ENCODE measurements at regions not wholly inside any gene's neighbourhood (a gene's known extent, or its start where the extent isn't known, plus 50 kb on each side); places are given as distances from the start of the nearest gene placed in this dataset.
"Not testable (repeated sequence)": the region's sequence is repeated elsewhere in the genome, so short reads cannot be mapped to it uniquely, and the experiment has no call there.

- Mint-ChIP-seq H3K27me3 (no peaks in the 10 kb centered on the region), H3K9me3 (no peaks in the 10 kb centered on the region), H3K4me3 (no peak overlapping the region), H3K4me1 (no peaks in the 10 kb centered on the region), H3K27ac (no peak overlapping the region), H3K36me3 (ENCODE audit: low read depth) (no peaks in the 10 kb centered on the region)
- intact Hi-C loops (cut with micrococcal nuclease), result no loop called here
- DNase-seq, result no peak
Measured at GRCh38 chr15:92773340-92773739, 117.8 kb upstream of the FAM174B start.

GRCh38 chr15:92779874-92780273 lies 120.2 kb upstream of the CHD2 start:
- Mint-ChIP-seq H3K27me3 (no peaks in the 10 kb centered on the region), H3K4me1 (no peaks in the 10 kb centered on the region), H3K9me3 (peaks cover 11% of the 10 kb centered on the region), H3K27ac (no peak overlapping the region), H3K36me3 (ENCODE audit: low read depth) (peaks cover 3% of the 10 kb centered on the region), H3K4me3 (no peak overlapping the region)
- intact Hi-C loops (cut with micrococcal nuclease), result no loop called here
- no peak for DNase-seq

DNA sequence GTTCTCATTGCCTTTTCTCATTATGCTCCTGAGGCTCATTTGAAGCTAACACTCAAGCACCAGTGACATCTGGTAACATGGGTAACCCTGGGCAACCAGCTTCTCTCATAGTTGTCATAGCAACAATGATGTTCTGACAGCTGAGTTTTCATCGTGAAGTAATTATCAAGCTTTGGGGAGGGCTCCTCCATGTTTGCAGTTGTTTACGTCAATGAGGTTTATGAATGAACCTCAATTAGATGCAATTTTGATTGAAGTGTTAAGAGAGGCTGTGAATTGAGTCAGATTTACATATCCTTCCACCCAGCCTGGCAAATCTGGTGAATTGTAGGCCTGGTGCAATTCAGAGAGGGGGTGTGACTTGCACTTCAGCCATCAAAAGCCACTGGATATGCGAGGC lies 119.3 kb upstream of the CHD2 start:
- no peak for DNase-seq
- no peaks in the 10 kb centered on the region for H3K27me3 Mint-ChIP-seq
- H3K36me3 Mint-ChIP-seq (ENCODE audit: low read depth), result peaks cover 3% of the 10 kb centered on the region
- H3K4me3 Mint-ChIP-seq, result no peak overlapping the region
- no peak overlapping the region for H3K27ac Mint-ChIP-seq
- H3K4me1 Mint-ChIP-seq, result no peaks in the 10 kb centered on the region
- intact Hi-C loops (cut with micrococcal nuclease), result no loop called here
- H3K9me3 Mint-ChIP-seq, result peaks cover 11% of the 10 kb centered on the region

GRCh38 chr15:92781925-92782453 lies 118.1 kb upstream of the CHD2 start:
- Mint-ChIP-seq H3K4me3 (no peak overlapping the region), H3K9me3 (peaks cover 11% of the 10 kb centered on the region), H3K4me1 (no peaks in the 10 kb centered on the region), H3K27ac (no peak overlapping the region), H3K27me3 (peaks cover under 1% of the 10 kb centered on the region), H3K36me3 (ENCODE audit: low read depth) (peaks cover 3% of the 10 kb centered on the region)
- no peak for DNase-seq
- intact Hi-C loops (cut with micrococcal nuclease), result no loop called here

- no peak overlapping the region for H3K27ac Mint-ChIP-seq
- H3K27me3 Mint-ChIP-seq, result peaks cover 1% of the 10 kb centered on the region
- no peak for DNase-seq
- no peaks in the 10 kb centered on the region for H3K4me1 Mint-ChIP-seq
- H3K4me3 Mint-ChIP-seq, result no peak overlapping the region
- peaks cover 2% of the 10 kb centered on the region for H3K9me3 Mint-ChIP-seq
- no peaks in the 10 kb centered on the region for H3K36me3 Mint-ChIP-seq (ENCODE audit: low read depth)
- intact Hi-C loops (cut with micrococcal nuclease), result no loop called here
Measured at GRCh38 chr15:92787116-92787515, 113.0 kb upstream of the CHD2 start.

DNA sequence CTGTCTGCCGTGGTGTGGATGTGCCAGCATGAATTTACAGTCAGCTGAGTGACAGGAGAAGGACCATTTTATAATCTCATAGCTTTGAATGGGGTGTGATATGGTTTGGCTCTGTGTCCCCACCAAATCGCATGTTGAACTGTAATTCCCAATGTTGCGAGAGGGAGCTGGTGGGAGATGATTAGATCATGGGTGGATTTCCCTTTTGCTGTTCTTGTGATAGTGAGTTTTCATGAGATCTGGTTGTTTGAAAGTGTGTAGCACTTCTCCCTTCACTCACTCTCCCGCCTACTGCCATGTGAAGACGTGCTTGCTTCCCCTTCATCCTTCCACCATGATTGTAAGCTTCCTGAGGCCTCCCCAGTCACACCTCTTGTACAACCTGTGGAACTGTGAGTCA lies 111.9 kb upstream of the CHD2 start:
- H3K36me3 Mint-ChIP-seq (ENCODE audit: low read depth), result no peaks in the 10 kb centered on the region
- no peak overlapping the region for H3K4me3 Mint-ChIP-seq
- no peak for DNase-seq
- H3K27me3 Mint-ChIP-seq, result peaks cover 1% of the 10 kb centered on the region
- intact Hi-C loops (cut with micrococcal nuclease), result no loop called here
- no peaks in the 10 kb centered on the region for H3K4me1 Mint-ChIP-seq
- peaks cover 2% of the 10 kb centered on the region for H3K9me3 Mint-ChIP-seq
- H3K27ac Mint-ChIP-seq, result no peak overlapping the region

- H3K9me3 Mint-ChIP-seq; H3K4me1 Mint-ChIP-seq; H3K27me3 Mint-ChIP-seq; H3K36me3 Mint-ChIP-seq (ENCODE audit: low read depth); H3K4me3 Mint-ChIP-seq; DNase-seq; intact Hi-C loops (cut with micrococcal nuclease); H3K27ac Mint-ChIP-seq: not testable (repeated sequence)
Measured at GRCh38 chr15:92788793-92789192, 111.3 kb upstream of the CHD2 start.

GRCh38 chr15:92796161-92796611 lies 103.9 kb upstream of the CHD2 start:
- Mint-ChIP-seq H3K4me1 (peaks cover 10% of the 10 kb centered on the region), H3K9me3 (no peaks in the 10 kb centered on the region), H3K36me3 (ENCODE audit: low read depth) (no peaks in the 10 kb centered on the region), H3K4me3 (no peak overlapping the region), H3K27ac (no peak overlapping the region), H3K27me3 (no peaks in the 10 kb centered on the region)
- intact Hi-C loops (cut with micrococcal nuclease), result no loop called here
- DNase-seq, result no peak

DNA sequence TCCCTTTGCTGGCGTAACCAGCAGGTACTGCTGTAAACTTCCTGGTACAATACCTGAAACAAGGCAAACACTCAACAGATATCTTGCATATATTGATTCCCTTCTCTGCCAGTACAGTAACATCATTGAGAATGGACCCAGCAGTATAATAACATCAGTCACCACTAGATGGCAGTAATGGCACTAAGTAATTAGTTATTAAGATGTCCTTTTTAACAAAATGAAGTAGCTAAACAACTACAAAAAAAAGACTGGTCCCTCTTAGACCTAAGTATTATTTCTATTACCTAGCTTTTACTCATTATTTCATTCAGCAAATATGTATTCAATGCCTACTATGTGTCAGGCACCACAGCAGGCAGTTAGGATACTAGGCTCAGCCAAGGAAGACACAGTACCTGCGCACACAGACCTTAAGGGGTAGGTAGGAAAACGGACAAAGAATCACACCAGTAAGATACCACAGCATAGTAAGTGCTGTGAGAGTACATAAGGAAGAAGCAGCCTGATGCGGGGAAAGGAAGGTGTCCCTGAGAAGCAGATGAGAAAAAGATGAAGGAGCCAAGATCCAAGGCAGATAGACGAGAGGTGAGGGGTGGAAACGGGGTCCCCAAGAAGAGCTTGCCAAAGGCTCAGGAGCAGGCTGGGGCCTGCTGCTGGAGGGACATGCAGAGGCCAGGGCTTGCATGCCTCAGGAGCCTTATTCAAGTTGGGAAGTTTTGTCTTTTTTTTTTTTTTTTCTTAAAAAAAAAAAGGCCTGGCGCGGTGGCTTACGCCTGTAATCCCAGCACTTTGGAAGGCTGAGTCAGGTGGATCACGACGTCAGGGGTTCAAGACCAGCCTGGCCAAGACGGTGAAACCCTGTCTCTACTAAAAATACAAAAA lies 102.7 kb upstream of the CHD2 start:
- intact Hi-C loops (cut with micrococcal nuclease), result loop anchor here (1.0 kb wide), 1 partner anchor 121 kb away; no protein-coding TSS in a partner anchor
- Mint-ChIP-seq H3K36me3 (ENCODE audit: low read depth) (no peaks in the 10 kb centered on the region), H3K9me3 (no peaks in the 10 kb centered on the region), H3K4me1 (peaks cover 17% of the 10 kb centered on the region), H3K4me3 (no peak overlapping the region), H3K27me3 (no peaks in the 10 kb centered on the region), H3K27ac (peak overlapping the region; percentile 46)
- peak; percentile 87 for DNase-seq

- no peak for DNase-seq
- intact Hi-C loops (cut with micrococcal nuclease), result loop anchor here (10.0 kb wide), 1 partner anchor 1435 kb away; the partner anchor contains the start of gene MCTP2
- Mint-ChIP-seq H3K4me3 (no peak overlapping the region), H3K27me3 (no peaks in the 10 kb centered on the region), H3K27ac (no peak overlapping the region), H3K36me3 (ENCODE audit: low read depth) (no peaks in the 10 kb centered on the region), H3K9me3 (no peaks in the 10 kb centered on the region), H3K4me1 (peaks cover 30% of the 10 kb centered on the region)
Measured at GRCh38 chr15:92800013-92800412, 100.1 kb upstream of the CHD2 start.

GRCh38 chr15:92800416-92801055 lies 99.6 kb upstream of the CHD2 start:
- not testable (repeated sequence) for H3K36me3 Mint-ChIP-seq (ENCODE audit: low read depth); H3K27ac Mint-ChIP-seq; H3K27me3 Mint-ChIP-seq; H3K9me3 Mint-ChIP-seq; DNase-seq; H3K4me3 Mint-ChIP-seq
- intact Hi-C loops (cut with micrococcal nuclease), result loop anchor here (10.0 kb wide), 1 partner anchor 1434 kb away; the partner anchor contains the start of gene MCTP2
- peaks cover 30% of the 10 kb centered on the region for H3K4me1 Mint-ChIP-seq

DNA sequence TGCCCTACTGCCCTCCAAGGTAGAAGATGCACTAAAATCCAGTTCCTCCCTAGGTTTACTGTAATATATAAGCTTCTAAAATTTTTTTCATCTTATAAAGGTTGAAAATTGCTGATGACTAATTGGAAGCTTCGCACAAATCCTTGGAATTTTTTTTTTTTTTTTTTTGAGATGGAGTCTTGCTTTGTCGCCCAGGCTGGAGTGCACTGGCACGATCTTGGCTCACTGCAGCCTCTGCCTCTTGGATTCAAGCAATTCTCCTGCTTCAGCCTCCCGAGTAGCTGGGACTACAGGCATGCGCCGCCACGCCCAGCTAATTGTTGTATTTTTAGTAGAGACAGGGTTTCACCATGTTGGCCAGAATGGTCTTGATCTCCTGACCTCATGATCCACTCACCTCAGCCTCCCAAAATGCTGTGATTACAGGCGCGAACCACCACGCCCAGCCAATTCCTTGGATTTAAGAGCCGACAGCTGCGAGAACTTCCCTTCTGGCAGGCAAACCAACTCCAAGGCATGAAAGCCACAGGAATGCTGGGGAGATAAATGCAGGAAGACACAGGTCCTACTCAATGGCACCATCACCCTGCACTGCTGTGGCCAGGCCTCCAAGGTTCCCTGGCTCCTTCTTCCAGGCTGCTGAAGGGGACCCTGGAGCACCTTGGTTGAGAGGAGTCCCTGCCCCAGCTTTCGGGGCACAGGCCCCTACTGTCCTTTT lies 98.9 kb upstream of the CHD2 start:
- not testable (repeated sequence) for H3K36me3 Mint-ChIP-seq (ENCODE audit: low read depth); H3K9me3 Mint-ChIP-seq; DNase-seq; H3K27me3 Mint-ChIP-seq; H3K4me3 Mint-ChIP-seq
- peak overlapping the region; percentile 69 for H3K27ac Mint-ChIP-seq
- intact Hi-C loops (cut with micrococcal nuclease), result loop anchor here (10.0 kb wide), 1 partner anchor 1434 kb away; the partner anchor contains the start of gene MCTP2
- peaks cover 30% of the 10 kb centered on the region for H3K4me1 Mint-ChIP-seq

DNA sequence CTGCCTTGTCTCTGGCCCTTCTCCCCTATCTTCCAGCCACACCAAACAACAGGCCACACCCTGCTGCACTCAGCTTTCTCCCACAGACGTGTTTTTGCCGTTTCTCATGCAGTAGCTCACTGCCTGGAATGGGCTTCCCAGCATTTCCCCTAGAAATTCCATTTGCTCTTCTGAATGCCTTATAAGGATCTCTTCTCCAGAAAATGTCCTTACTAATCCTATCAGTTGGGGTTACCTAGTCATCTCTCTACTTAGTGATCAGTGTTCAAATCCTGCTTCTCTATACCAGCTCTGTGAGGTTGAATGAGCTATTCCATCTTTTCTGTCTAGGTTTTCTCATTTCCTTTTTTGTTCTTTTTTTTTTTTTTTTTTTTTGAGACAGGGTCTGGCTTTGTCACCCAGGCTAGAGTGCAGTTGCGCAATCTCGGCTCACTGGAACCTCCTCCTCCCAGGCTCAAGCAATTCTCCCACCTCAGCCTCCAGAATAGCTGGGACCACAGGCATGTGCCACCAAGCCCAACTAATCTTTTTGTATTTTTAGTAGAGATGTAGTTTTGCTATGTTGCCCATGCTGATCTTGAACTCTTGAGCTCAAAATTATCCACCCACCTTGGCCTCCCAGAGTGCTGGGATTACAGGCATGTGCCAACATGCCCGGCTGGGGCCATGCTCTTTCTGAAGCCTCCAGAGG lies 98.2 kb upstream of the CHD2 start:
- no peak for DNase-seq
- Mint-ChIP-seq H3K27ac (peak overlapping the region; percentile 69), H3K27me3 (no peaks in the 10 kb centered on the region), H3K4me3 (no peak overlapping the region), H3K4me1 (peaks cover 32% of the 10 kb centered on the region), H3K36me3 (ENCODE audit: low read depth) (peaks cover 2% of the 10 kb centered on the region), H3K9me3 (no peaks in the 10 kb centered on the region)
- intact Hi-C loops (cut with micrococcal nuclease), result loop anchor here (10.0 kb wide), 1 partner anchor 1433 kb away; the partner anchor contains the start of gene MCTP2
